HG03103 (cell line): ENCODE measurements at regions not wholly inside any gene's neighbourhood (a gene's known extent, or its start where the extent isn't known, plus 50 kb on each side); places are given as distances from the start of the nearest gene placed in this dataset.

ENCODE experiments used
- ATAC-seq: cut with Tn5 transposase; IDR thresholded peaks from one replicate; pipeline ENCODE4 v1.9.1; 2021; ENCODE audit warnings: low read depth; ENCODE audit not compliant: unreplicated experiment

- ATAC-seq = no peak
Measured at GRCh38 chr22:49183208-49183825, 644.4 kb downstream of the BRD1 start.

- ATAC-seq = no peak
Measured at GRCh38 chr22:49182416-49182815, 645.3 kb downstream of the BRD1 start.

GRCh38 chr22:49181942-49182341 lies 645.7 kb downstream of the BRD1 start:
- ATAC-seq = no peak

- ATAC-seq = no peak
Measured at GRCh38 chr22:49181431-49181830, 646.2 kb downstream of the BRD1 start.

- no peak for ATAC-seq
Measured at GRCh38 chr22:49180683-49181024, 647.0 kb downstream of the BRD1 start.

GRCh38 chr22:49179886-49180682 lies 647.6 kb downstream of the BRD1 start:
- no peak for ATAC-seq

GRCh38 chr22:49179175-49179574 lies 648.5 kb downstream of the BRD1 start:
- ATAC-seq = no peak

- ATAC-seq = no peak
Measured at GRCh38 chr22:49178246-49179005, 649.2 kb downstream of the BRD1 start.

GRCh38 chr22:49177666-49178065 lies 650.0 kb downstream of the BRD1 start:
- ATAC-seq = no peak

GRCh38 chr22:49176956-49177355 lies 650.7 kb downstream of the BRD1 start:
- ATAC-seq = no peak

- no peak for ATAC-seq
Measured at GRCh38 chr22:49170053-49170452, 657.6 kb downstream of the BRD1 start.

- ATAC-seq = no peak
Measured at GRCh38 chr22:49169074-49169744, 658.5 kb downstream of the BRD1 start.

GRCh38 chr22:49168219-49168813 lies 659.4 kb downstream of the BRD1 start:
- ATAC-seq = no peak

- no peak for ATAC-seq
Measured at GRCh38 chr22:49166746-49167145, 660.9 kb downstream of the BRD1 start.

- ATAC-seq = no peak
Measured at GRCh38 chr22:49166211-49166610, 661.5 kb downstream of the BRD1 start.

GRCh38 chr22:49164773-49165320 lies 662.8 kb downstream of the BRD1 start:
- ATAC-seq = no peak

- no peak for ATAC-seq
Measured at GRCh38 chr22:49163960-49164690, 663.5 kb downstream of the BRD1 start.

GRCh38 chr22:49163258-49163959 lies 664.3 kb downstream of the BRD1 start:
- ATAC-seq = no peak

- ATAC-seq = no peak
Measured at GRCh38 chr22:49162841-49163240, 664.8 kb downstream of the BRD1 start.
